Hepatocyte (in vitro differentiated cells): ENCODE measurements at regions not wholly inside any gene's neighbourhood (a gene's known extent, or its start where the extent isn't known, plus 50 kb on each side); places are given as distances from the start of the nearest gene placed in this dataset.

Experiments
- EZH2 ChIP-seq: fragments of 200-600 bp; sonication (generic); IDR thresholded peaks from 2 replicates; pipeline ENCODE4 v1.6.1; 2016; ENCODE audit warnings: antibody characterized with exemption, mild to moderate bottlenecking, borderline replicate concordance
- EZH2phosphoT487 ChIP-seq: fragments of 200-600 bp; sonication (generic); IDR thresholded peaks from one replicate; pipeline ENCODE4 v1.6.1; 2018; ENCODE audit warnings: antibody characterized with exemption, mild to moderate bottlenecking, low read depth, moderate library complexity; ENCODE audit not compliant: unreplicated experiment, severe bottlenecking
- TF ChIP-seq, protein P1 (sequence below): fragments of 200-600 bp; sonication (generic); IDR thresholded peaks from 2 replicates; pipeline ENCODE4 v1.5.1; 2016; ENCODE audit warnings: antibody characterized with exemption, mild to moderate bottlenecking; ENCODE audit not compliant: poor library complexity

DNA sequence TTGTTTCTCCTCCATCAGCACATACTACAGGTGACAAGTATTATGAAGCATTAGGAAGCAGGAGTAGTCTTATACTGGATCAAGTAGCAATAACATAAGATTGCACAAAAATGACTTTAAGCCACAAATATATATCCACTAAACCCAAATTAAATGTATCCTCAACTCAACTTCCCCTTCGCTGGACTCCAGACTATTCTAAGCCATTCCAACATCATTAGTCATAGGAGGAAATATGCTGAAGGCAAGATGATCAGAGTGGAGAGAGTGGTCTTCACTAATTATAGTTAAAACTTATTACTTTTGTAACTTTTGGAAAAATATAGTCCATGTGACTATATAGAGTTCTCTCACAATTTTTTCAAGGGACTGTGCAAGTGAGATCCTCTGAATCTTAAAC is 390.7 kb upstream of the ZP4 start:
- TF ChIP-seq, protein P1, sequence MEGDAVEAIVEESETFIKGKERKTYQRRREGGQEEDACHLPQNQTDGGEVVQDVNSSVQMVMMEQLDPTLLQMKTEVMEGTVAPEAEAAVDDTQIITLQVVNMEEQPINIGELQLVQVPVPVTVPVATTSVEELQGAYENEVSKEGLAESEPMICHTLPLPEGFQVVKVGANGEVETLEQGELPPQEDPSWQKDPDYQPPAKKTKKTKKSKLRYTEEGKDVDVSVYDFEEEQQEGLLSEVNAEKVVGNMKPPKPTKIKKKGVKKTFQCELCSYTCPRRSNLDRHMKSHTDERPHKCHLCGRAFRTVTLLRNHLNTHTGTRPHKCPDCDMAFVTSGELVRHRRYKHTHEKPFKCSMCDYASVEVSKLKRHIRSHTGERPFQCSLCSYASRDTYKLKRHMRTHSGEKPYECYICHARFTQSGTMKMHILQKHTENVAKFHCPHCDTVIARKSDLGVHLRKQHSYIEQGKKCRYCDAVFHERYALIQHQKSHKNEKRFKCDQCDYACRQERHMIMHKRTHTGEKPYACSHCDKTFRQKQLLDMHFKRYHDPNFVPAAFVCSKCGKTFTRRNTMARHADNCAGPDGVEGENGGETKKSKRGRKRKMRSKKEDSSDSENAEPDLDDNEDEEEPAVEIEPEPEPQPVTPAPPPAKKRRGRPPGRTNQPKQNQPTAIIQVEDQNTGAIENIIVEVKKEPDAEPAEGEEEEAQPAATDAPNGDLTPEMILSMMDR, result no peak
- TF ChIP-seq EZH2 (no peak), EZH2phosphoT487 (no peak)
